Kidney tubule cell (primary cell): ENCODE measurements at regions not wholly inside any gene's neighbourhood (a gene's known extent, or its start where the extent isn't known, plus 50 kb on each side); places are given as distances from the start of the nearest gene placed in this dataset.
A peak's percentile ranks its signal among the peaks of the same experiment; 100 is the strongest.

Source experiments
- DNase-seq: peaks from one replicate; pipeline ENCODE4 v3.0.0-alpha.2; 2018; ENCODE audit warnings: low spot score

DNA sequence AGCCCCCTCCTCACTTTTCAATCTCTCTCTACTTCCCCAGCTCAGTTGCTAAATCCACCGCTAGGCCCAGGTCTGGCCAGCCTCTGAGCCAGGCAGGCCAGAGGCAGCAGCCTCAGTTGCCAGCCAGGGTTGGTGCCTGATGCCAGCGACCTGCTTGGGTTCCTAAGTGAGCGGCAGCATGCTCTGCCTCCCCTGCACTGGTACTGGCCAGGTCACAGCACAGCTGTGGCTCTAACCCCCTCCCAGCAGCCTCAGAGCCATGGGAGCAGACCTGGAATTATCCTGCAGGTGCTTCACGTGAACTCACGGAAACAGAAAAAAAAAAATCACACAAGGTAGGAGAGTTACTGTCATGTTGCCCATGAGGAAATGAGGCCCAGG is 82.5 kb upstream of the ATF3 start:
- no peak for DNase-seq

DNA sequence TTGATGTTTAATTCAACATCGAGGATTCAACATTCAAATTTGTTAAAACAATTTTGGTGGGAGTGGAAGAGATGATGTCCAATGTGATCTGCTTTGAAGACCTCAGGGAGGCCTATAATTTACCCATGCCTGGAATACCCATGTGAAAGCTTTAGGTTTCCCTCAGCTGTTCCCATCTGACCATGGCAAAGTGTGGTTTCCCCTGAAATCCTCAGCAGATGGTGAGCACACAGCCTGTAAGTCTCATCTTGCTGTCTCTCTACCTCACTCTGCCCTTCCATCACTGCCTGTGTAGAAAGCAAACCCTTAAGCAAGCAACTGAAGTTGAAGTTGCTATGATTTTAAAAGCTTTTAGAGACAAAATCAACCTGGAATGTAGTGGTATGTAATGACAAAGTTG is 80.1 kb upstream of the ATF3 start:
- DNase-seq = no peak

DNA sequence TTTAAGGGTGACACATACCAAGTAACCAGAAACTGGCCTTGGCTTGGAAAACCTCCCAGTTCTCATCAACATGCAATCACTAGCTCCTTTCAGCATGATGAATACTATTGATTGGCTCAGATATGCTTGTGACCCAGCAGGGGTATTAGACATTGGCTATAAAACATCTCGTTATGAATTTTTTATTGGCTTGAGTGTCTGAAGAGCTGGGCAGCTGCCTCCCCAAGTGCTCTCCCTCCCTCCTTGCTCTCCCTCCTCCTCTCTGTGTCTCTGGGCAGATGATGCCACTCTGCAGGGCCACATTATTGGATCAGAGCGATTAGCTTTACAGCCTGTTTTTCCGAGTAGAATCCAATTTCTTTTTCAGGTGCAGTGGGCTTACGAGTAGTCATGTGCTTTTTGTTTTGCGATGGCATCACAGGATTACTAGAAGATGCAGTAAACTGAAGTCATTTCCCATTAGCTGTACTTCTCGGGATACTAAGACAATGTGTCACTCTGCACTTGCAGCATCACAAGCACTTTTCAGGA is 79.3 kb upstream of the ATF3 start:
- DNase-seq = no peak

DNA sequence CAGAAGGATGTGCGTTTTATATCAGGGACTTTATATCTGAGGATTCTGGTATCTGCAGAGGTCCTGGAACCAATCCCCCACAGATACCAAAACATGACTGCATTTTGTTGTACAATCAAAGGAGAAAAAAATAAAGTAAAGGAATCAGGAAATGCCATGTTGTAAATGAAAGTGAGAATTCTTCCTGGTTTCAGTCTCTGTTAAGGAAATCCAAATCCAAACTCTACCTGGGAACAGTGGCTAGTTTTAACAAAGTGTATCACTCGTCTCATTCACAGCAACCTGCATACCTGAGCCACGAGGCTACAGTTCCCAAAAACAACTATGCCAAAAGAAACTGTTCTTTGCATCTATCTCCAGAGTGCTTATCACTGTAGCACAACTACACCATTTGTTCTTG is 77.3 kb upstream of the ATF3 start:
- DNase-seq = peak; percentile 29

DNA sequence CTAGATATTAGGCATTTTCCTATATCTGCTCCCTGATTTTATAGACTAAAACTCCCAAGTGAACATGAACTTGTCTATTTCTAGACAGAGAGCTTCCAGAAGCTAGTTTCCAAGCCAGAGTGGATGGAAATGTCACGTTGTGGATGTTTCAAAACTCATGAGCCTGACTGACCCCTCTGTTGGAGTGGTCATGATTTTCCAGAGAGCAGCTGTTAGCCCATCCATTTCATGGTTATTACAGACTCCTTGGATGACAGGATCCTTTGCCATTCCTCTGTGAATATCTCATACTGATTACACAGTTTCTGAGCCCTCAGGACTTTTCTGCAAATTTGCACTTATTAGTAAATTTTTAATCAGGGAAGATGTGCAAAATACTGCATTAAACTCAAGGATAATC is 76.8 kb upstream of the ATF3 start:
- no peak for DNase-seq

DNA sequence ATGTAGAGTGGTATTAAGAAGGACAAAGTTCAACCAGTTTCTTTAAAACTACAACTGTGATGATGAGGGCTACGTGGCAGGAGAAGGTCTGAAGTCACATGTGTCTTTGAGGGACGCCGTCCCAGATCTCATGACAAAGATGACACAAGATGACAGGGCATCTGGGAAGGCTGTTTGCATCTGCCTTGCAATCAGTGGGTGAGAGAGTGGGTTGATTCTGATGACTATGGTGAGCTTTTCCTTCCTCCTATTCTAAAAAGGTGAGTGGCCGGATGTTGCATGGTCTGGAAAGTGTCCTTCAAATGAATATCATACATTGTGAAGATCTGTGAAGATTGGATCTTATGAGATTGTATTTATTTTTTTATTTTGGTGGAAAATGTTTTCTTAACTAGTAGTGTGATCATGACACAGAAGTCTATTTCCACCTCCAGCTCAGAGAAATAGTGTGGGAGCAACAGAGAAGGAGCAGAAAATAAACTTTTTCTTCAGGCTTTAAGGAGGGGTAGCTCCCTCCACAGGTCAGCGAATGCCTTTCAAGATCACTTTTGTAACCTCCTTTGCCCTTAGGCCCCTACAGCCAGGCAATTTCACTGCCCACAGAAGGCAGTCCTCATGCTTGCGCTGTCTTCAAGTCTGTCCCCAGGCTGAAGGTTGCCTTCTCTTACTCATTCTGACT is 76.0 kb upstream of the ATF3 start:
- DNase-seq = no peak

DNA sequence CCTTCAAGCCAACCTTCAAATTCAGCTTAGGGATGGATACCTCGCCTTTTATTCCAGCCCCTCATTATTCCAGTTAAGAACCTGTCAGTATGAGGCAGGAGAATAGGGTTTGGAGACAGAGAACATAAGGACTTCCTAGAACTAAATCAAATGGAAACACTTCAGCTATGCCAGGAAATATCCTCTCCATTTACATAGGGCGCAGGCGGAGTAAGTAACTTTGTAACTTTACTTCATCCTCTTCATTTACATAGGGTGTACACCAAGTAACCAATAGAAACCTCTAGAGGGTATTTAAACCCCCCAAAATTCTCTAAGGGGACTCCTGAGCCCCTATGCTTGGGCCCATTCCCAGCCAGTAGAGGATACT is 75.4 kb upstream of the ATF3 start:
- no peak for DNase-seq

DNA sequence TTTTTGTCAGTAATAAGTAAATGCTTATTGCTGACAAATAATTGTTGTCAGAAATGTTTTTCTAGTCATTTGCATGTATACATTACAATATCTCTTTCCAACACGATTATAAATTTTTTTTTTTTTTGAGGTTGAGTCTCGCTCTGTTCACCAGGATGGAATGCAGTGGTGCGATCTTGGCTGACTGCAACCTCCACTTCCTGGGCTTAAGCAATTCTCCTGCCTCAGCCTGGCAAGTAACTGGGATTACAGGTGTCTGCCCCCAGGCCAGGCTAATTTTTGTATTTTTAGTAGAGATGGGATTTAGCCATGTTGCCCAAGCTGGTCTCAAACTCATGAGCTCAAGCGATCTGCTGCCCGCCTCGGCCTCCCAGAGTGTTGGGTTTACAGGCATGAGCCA is 72.0 kb upstream of the ATF3 start:
- no peak for DNase-seq

DNA sequence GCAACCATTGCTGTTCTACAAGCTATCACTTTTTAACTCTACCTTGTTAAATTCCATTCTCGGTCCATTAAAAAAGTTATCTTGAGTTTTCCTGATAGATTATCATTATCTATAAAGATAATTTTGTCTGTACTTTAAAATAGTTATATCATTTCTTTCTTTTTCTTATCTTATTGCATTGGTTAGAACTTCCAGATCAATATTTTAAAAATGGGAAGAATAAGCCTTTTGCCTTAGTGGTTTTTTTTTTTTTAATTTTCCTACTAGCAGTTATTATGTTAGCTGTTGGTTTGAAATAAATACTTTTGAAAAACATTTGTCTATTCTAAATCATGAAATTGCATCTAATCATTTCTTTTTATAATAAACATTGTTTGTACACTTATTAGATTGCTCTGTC is 71.0 kb upstream of the ATF3 start:
- DNase-seq = no peak

DNA sequence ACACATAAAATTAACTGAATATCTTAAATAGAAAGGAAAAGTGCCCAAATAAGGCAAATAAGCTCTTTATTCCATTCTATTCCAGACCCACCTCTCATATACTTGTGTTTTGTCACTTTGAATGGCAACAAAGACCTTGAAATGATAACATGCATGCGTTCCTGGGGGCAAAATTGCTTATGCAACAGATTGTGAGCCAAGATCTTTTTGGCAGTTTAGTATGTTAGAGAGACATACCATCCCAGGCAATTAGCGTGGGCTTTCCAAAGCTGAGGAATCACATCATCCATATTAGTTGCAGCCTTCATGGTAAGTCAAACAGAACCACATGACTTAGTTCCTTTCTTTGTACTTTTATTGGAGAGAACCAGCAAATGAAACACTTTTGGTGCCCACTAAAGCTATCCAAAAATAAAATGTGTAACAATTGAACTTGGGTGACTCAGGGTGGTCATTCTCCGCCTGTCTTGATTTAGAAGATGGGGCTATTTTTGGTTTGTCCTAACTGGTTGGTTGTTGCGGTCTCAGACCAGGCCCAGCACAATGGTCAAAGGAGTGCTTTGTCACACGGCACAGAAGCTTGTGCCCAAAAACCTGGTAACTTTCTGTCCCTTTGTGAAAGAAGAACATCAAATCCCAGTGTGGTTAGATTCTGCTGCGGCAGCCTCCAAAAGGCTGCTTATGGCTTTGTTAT is 68.7 kb upstream of the ATF3 start:
- DNase-seq = no peak

DNA sequence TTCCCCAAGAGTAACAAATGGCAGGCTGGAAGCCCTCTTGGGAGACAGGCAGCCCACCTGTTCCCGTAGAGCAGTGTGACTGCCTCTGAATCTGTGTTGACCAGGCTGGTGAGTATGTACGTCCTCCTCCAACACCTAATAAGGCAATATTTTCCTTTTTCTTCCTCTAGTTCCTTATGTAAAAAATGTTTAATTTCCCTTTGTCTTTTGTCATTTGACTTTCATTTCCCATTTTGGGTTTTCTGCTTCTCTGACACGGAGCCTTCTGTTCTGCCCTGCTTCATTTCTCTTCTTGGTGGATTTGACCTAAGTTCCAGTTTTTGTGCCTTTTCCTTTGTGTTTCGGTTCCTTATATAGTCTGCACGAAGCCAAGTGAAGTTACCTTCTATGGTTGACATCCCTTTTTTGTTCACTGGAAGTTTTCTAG is 65.8 kb upstream of the ATF3 start:
- no peak for DNase-seq

DNA sequence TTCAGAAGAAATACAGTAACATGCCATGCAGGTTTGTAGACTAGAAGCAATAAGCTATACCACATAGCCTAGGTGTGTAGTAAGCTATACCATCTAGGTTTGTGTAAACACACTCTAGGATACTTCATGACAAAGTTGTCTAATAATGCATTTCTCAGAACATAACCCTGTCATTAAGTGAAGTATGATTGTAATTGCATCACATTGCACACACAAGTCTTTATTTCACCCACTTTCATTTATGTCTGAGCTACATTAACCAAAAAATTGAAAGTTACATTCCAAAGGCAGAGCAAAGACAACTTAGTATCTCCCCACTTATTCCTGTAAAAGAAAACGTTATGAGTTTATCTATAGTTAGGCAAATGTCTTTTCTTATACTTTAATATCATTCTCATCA is 64.5 kb upstream of the ATF3 start:
- no peak for DNase-seq

DNA sequence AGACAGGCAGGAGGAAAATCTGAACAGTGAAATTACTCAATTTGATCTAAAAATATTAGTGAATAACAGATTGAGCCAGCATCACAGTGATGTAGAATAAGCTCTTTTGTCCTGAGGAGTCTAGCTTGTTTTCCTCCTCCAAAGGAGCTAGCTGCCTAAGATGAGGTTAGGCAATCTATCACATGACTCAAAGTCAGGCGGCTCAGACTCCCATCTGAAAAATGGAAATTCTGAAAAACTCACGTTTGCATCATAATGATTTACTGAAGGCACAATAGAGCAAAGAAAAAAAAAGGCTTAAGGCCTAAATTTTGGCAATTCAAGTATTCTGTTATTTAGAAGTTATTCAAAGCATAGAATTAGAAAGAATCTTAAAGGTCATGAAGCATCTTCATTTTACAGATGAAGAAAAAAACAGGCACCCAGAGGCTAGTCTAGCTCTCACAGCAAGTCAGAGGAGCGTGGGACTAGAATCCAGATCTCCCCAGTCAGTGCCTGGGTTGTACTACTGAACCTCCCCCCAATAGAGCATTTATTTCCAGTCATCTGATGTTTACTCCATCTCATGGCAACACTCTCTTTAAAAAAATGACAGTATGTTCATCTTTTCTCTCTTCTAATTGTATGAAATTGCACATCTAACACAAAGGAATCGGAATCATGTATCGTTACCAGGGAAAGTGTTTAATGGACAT is 62.5 kb upstream of the ATF3 start:
- no peak for DNase-seq

DNA sequence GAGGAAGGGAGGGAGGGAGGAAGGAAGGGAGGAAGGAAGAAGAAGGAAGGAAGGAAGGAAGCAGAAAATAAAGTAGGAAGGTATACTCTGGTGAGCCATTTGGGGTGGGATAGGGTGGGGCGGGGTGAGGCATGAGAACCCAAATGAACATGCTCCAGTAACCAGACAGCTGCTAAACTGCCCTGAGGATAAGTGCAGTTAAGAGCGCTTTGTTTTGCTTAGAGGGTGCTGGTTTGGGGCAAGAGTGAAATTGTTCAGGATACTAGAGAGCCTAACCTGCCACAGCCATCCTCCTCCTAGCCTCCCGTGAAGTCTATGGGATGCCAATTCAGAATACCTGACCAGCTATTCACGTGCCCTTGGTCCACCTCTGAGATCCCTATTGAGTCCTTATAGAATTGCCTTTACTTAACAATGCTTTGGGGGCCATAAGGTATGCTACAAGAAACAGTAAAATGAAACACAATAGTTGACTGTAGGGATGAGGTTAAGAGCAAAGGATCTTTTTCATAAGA is 59.0 kb upstream of the ATF3 start:
- DNase-seq = no peak

DNA sequence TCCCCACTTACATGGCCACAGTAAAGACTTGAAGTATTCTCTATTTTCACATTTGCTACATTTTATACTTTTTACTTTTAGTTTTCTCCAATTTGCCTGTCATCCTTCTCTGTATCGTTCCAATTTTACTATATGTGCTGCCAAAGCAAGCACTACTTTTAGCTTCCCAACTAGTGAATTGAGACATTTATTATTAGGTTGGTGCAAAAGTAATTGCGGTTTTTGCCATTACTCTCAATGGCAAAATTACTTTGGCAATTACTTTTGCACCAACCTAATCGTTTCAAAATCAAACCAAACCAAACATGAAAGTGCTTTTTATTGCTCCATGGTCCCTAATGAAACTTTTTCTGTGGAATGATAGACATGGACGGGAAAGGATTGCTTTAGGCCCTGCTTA is 56.6 kb upstream of the ATF3 start:
- DNase-seq = no peak

DNA sequence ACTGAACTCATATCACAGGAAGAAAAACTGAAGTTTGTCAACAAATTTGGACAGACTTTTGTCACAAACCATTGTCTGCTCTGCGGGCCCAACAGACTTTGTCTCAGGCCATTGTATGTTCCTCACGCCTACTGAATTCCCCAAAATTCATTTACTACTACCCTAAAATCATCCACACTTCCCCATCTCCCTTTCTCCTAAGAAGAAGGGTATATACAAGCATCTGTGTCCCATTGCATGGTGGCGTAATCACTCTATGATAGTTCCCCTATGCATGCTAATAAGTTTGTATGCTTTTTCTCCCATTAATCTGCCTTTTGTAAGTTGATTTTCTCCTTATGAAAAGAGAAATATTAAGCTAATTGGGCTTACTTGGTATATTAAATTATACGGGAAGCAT is 54.9 kb upstream of the ATF3 start:
- DNase-seq = no peak

DNA sequence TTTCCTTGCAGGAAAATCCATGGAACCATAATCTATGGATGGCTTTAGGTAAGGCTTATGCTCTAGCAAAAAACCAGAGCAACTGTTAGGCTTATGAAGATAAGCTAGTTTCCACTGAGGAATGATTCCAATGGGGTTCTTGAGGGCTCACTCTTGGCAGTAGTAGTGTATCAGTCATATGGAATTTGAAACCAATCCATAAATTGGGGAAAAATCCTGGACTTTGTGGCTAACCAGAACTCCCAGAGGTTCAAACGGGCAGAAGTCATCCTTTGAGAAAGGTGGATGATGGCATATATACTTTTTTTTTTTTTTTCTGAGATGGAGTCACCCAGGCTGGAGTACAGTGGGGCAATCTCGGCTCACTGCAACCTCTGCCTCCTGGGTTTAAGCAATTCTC is 54.2 kb upstream of the ATF3 start:
- no peak for DNase-seq

DNA sequence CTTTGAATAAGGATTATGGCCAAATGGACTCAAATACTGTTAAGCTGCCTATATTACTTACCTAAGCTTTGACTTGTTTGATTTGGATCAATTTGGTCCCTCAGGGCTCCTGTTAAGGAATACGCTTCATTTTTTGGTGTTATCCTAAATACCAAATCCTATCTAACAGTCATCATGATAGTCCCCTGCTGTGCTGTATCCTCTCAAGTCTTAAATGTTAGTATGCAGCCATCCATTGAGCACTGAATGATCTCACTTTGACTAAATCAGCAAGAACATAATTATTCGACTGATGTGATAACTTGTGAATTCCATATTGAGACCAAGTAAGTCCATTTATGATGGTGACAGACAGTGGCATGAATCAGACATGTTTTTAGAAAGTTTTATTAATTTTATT is 53.1 kb upstream of the ATF3 start:
- no peak for DNase-seq

DNA sequence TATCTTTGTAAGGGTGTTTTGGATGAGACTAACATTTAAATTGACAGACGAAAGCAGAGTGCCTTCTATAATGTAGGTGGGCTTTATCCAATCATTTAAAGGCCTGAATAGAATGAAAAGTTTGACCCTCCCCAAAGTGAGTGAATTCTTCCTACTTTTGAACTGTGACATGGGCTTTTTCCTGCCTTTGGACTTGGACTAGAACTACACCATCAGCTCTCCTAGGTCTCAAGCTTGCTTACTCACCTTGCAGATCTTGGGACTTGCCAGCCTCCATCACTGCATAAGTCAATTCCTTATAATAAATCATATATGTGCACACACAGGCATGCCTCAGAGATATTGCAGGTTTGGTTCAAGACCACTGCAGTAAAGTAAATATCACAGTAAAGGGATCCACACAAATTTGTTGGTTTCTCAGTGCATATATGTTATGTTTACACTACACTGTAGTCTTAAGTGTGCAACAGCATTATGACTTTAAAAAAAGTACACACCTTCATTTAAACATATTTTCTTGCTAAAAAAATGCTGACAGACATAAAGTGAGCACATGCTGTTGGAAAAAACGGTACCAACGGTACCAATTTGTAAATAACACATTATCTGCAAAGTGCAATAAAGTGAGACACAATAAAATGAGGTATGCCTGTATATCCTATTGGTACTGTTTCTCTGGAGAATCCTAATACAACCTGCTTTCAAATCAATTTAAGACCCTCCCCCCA is 51.6 kb upstream of the ATF3 start:
- DNase-seq = no peak

DNA sequence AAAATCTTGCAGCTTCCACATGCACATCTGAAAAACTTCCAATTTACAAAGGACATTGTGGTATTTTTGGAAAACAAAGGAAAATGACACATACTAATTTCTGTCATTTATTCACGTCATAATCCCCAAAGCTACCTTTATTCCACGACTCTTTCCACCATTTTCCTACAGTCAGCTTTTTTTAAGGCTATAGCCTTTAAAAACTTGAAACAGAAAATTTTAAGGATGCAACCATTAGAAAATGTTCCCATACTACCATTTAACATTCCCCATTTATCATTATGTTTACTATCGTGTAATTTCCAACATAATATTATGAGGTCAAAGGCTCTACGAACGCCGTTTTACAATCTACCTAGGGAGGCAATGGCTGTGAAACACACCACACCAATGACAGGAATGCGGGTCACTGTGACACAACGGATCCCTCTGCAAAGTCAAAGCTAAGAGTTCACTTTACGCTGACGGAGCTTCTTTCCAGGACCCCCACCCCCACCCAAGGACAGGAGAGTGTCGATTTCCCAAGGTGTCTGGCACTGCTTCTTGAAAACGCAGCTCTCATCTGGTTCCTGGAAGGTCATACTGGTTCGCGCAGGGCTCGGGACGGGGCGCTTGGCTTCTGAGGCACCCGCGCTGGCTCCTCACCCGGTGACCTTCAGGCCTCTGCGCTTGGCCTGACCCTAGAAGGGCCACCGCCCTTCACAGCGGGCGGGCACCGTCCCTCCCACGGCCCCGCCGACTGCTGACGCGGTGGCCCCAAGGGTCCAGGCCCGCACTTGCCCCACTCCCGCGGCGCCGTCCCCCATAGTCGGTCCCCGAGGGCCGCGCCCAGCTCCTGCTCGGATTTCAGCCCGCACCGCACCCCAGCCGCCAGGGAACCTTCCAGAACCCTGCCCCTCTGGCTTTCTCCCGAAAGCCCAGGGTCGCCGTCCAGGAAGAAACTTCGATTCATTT is 50.5 kb upstream of the ATF3 start:
- peak; percentile 27 for DNase-seq
